CD14-positive monocyte (primary cell): ENCODE measurements at regions not wholly inside any gene's neighbourhood (a gene's known extent, or its start where the extent isn't known, plus 50 kb on each side); places are given as distances from the start of the nearest gene placed in this dataset.
"Not testable (repeated sequence)": the region's sequence is repeated elsewhere in the genome, so short reads cannot be mapped to it uniquely, and the experiment has no call there.

ENCODE experiments used
- DNase-seq, 3 donors: peaks; one replicate each; pipeline ENCODE4 v3.0.0-alpha.2; 2011 to 2022
- H2AFZ ChIP-seq: 2 replicates; pipeline ENCODE4 v1.6.0; 2012; ENCODE audit warnings: mild to moderate bottlenecking, low read depth, low read length, inconsistent platforms; ENCODE audit not compliant: insufficient read depth, poor library complexity, severe bottlenecking
- H3K27ac ChIP-seq, 2 donors: 1 replicate in 1 of 2; 2 replicates in 1 of 2; pipeline ENCODE4 v1.5.1; 2012 to 2013; ENCODE audit warnings: low read length in 2 of 2, control low read depth in 1 of 2, inconsistent platforms in 1 of 2, low read depth in 1 of 2, mild to moderate bottlenecking in 1 of 2
- H3K27me3 ChIP-seq, 2 donors: one replicate each; pipeline versions ENCODE4 v1.6.0 to v1.6.1; 2011 to 2013; ENCODE audit warnings: low read length in 2 of 2; ENCODE audit not compliant: control insufficient read depth in 2 of 2, insufficient read depth in 2 of 2
- H3K36me3 ChIP-seq, 2 donors: replicated peaks in 1 of 2; 1 replicate in 1 of 2; 2 replicates in 1 of 2; pipeline versions ENCODE4 v1.5.1 to v1.6.1; 2012 to 2013; ENCODE audit warnings: low read length in 2 of 2, control low read depth in 1 of 2, inconsistent platforms in 1 of 2, mild to moderate bottlenecking in 1 of 2; ENCODE audit not compliant: insufficient read depth in 2 of 2, control insufficient read depth in 1 of 2
- H3K4me1 ChIP-seq, 2 donors: 1 replicate in 1 of 2; 2 replicates in 1 of 2; pipeline versions ENCODE4 v1.5.1 to v1.6.1; 2012 to 2013; ENCODE audit warnings: low read length in 2 of 2, control low read depth in 1 of 2, inconsistent platforms in 1 of 2, mild to moderate bottlenecking in 1 of 2, moderate library complexity in 1 of 2; ENCODE audit not compliant: insufficient read depth in 2 of 2, control insufficient read depth in 1 of 2
- H3K4me2 ChIP-seq: replicated peaks from 2 replicates; pipeline ENCODE3; 2012; ENCODE audit warnings: low read length, moderate library complexity, mild to moderate bottlenecking; ENCODE audit not compliant: poor library complexity, severe bottlenecking; ENCODE audit errors: extremely low read depth
- H3K4me3 ChIP-seq, 3 experiments: fragments of 200-600 bp in 1 of 3; sonication (generic) in 1 of 3; replicated peaks in 1 of 3; 1 replicate in 2 of 3; 2 replicates in 1 of 3; pipeline ENCODE4 v1.5.1; 2011 to 2013; ENCODE audit warnings: low read length in 3 of 3, mild to moderate bottlenecking in 3 of 3, control low read depth in 2 of 3, low read depth in 2 of 3, inconsistent platforms in 1 of 3, moderate library complexity in 1 of 3
- H3K79me2 ChIP-seq: 2 replicates; pipeline ENCODE4 v1.6.0; 2012; ENCODE audit warnings: mild to moderate bottlenecking, control low read depth, inconsistent platforms, low read length, moderate library complexity; ENCODE audit not compliant: insufficient read depth
- H3K9ac ChIP-seq: 2 replicates; pipeline ENCODE4 v1.6.0; 2017; ENCODE audit warnings: low read length, mild to moderate bottlenecking; ENCODE audit not compliant: insufficient read depth, poor library complexity, severe bottlenecking
- H3K9me3 ChIP-seq, 2 donors: replicated peaks in 1 of 2; 1 replicate in 1 of 2; 2 replicates in 1 of 2; pipeline versions ENCODE4 v1.5.1 to v1.6.1; 2012 to 2013; ENCODE audit warnings: low read length in 2 of 2, control low read depth in 1 of 2; ENCODE audit not compliant: control insufficient read depth in 1 of 2, insufficient read depth in 1 of 2
- H4K20me1 ChIP-seq: 2 replicates; pipeline ENCODE4 v1.6.0; 2012; ENCODE audit warnings: mild to moderate bottlenecking, low read length, control low read depth, moderate library complexity; ENCODE audit not compliant: insufficient read depth
- H3K27ac Mint-ChIP-seq, 7 donors: one replicate each; pipeline ENCODE4 v1.8.0; 2020; ENCODE audit warnings: mild to moderate bottlenecking in 7 of 7, mixed read lengths in 7 of 7, moderate library complexity in 6 of 7, inconsistent platforms in 2 of 7
- H3K27me3 Mint-ChIP-seq, 3 donors: one replicate each; pipeline ENCODE4 v1.8.0; 2021 to 2022; ENCODE audit warnings: low read depth in 3 of 3, mild to moderate bottlenecking in 3 of 3, mixed read lengths in 3 of 3, moderate library complexity in 3 of 3, inconsistent platforms in 1 of 3
- H3K36me3 Mint-ChIP-seq, 2 donors: one replicate each; pipeline ENCODE4 v1.8.0; 2020; ENCODE audit warnings: mixed read lengths in 2 of 2, inconsistent platforms in 1 of 2, mild to moderate bottlenecking in 1 of 2
- H3K4me1 Mint-ChIP-seq: one replicate; pipeline ENCODE4 v1.8.0; 2020; ENCODE audit warnings: mild to moderate bottlenecking, mixed read lengths
- H3K4me3 Mint-ChIP-seq, 2 donors: one replicate each; pipeline ENCODE4 v1.8.0; 2020; ENCODE audit warnings: mild to moderate bottlenecking in 2 of 2, mixed read lengths in 2 of 2, moderate library complexity in 1 of 2
- H3K9me3 Mint-ChIP-seq, 7 donors: one replicate each; pipeline ENCODE4 v1.8.0; 2020 to 2022; ENCODE audit warnings: mixed read lengths in 7 of 7, mild to moderate bottlenecking in 6 of 7, moderate library complexity in 6 of 7, inconsistent platforms in 2 of 7
- CTCF ChIP-seq: fragments of 200-600 bp; IDR thresholded peaks from one replicate; pipeline ENCODE4 v1.8.0; 2022; ENCODE audit warnings: antibody characterized with exemption, mild to moderate bottlenecking
- WGBS: methylation state at CpG from one replicate; pipeline ENCODE4 v1.1.5; 2013; ENCODE audit warnings: missing lambda C conversion rate; ENCODE audit not compliant: insufficient coverage; 5-methylcytosine and 5-hydroxymethylcytosine counted together
- intact Hi-C, 2 donors: fragments of 100-400 bp; cut with micrococcal nuclease; formaldehyde crosslinking; loops; one replicate each; pipeline versions ENCODE4 v1.15.0 to v1.15.1; 2023

- no peaks in the 10 kb centered on the region for H3K27me3 ChIP-seq
- no peaks in the 10 kb centered on the region for H3K36me3 ChIP-seq
- Mint-ChIP-seq H3K4me1 (no peaks in the 10 kb centered on the region), H3K27ac (no peak overlapping the region), H3K4me3 (no peak overlapping the region), H3K27me3 (no peaks in the 10 kb centered on the region), H3K9me3 (peaks cover 0 to 4% (median 0%) of the 10 kb centered on the region in 7 donors), H3K36me3 (no peaks in the 10 kb centered on the region)
- DNase-seq: no peak
- TF ChIP-seq CTCF: no peak
- H3K9me3 ChIP-seq: no peaks in the 10 kb centered on the region
- no peak overlapping the region for H2AFZ ChIP-seq
- H3K79me2 ChIP-seq: no peaks in the 10 kb centered on the region
- WGBS: no CpG with 5 or more reads among the region's 7 CpGs
- no peaks in the 10 kb centered on the region for H4K20me1 ChIP-seq
- no peak overlapping the region for H3K27ac ChIP-seq
- H3K4me2 ChIP-seq: no peak overlapping the region
- intact Hi-C loops: no loop called here
- no peak overlapping the region for H3K9ac ChIP-seq
- H3K4me1 ChIP-seq: no peaks in the 10 kb centered on the region
- H3K4me3 ChIP-seq: no peak overlapping the region
These were observed 160.6 kb upstream of the POU1F1 start for GRCh38 chr3:87436781-87437543.

GRCh38 chr3:87435926-87436620 is 159.7 kb upstream of the POU1F1 start:
- H3K9me3 ChIP-seq: no peaks in the 10 kb centered on the region
- no peaks in the 10 kb centered on the region for H3K27me3 Mint-ChIP-seq
- no peaks in the 10 kb centered on the region for H3K27me3 ChIP-seq
- H3K4me1 ChIP-seq: no peaks in the 10 kb centered on the region
- H4K20me1 ChIP-seq: no peaks in the 10 kb centered on the region
- H3K27ac Mint-ChIP-seq: no peak overlapping the region
- no peaks in the 10 kb centered on the region for H3K36me3 ChIP-seq
- TF ChIP-seq CTCF: no peak
- H3K4me1 Mint-ChIP-seq: no peaks in the 10 kb centered on the region
- no peak overlapping the region for H3K4me2 ChIP-seq
- H3K9me3 Mint-ChIP-seq: peaks cover 0 to 4% (median 0%) of the 10 kb centered on the region in 7 donors
- no peak overlapping the region for H3K27ac ChIP-seq
- no peaks in the 10 kb centered on the region for H3K36me3 Mint-ChIP-seq
- H3K9ac ChIP-seq: no peak overlapping the region
- H3K4me3 ChIP-seq: no peak overlapping the region
- DNase-seq: no peak
- intact Hi-C loops: no loop called here
- no peak overlapping the region for H2AFZ ChIP-seq
- H3K4me3 Mint-ChIP-seq: no peak overlapping the region
- WGBS: 27% methylated on average over 3 of the region's 5 CpGs
- no peaks in the 10 kb centered on the region for H3K79me2 ChIP-seq

GRCh38 chr3:87433445-87433844 is 157.1 kb upstream of the POU1F1 start:
- H3K36me3 Mint-ChIP-seq, H3K4me3 Mint-ChIP-seq, H3K9ac ChIP-seq, H3K27ac Mint-ChIP-seq, H2AFZ ChIP-seq, H3K79me2 ChIP-seq, H3K27ac ChIP-seq, DNase-seq, H3K4me1 Mint-ChIP-seq, intact Hi-C loops, H3K27me3 ChIP-seq, H3K4me2 ChIP-seq, H3K9me3 ChIP-seq, H3K4me1 ChIP-seq, H4K20me1 ChIP-seq, H3K4me3 ChIP-seq, H3K9me3 Mint-ChIP-seq, H3K27me3 Mint-ChIP-seq, H3K36me3 ChIP-seq: not testable (repeated sequence)
- WGBS: 85% methylated on average over 2 of the region's 3 CpGs
